GM18499 (cell line): ENCODE measurements at regions not wholly inside any gene's neighbourhood (a gene's known extent, or its start where the extent isn't known, plus 50 kb on each side); places are given as distances from the start of the nearest gene placed in this dataset.
A peak's percentile ranks its signal among the peaks of the same experiment; 100 is the strongest.

Source experiments
- ATAC-seq: cut with Tn5 transposase; IDR thresholded peaks from one replicate; pipeline ENCODE4 v1.9.1; 2021; ENCODE audit warnings: moderate number of reproducible peaks; ENCODE audit not compliant: insufficient read depth, unreplicated experiment

DNA sequence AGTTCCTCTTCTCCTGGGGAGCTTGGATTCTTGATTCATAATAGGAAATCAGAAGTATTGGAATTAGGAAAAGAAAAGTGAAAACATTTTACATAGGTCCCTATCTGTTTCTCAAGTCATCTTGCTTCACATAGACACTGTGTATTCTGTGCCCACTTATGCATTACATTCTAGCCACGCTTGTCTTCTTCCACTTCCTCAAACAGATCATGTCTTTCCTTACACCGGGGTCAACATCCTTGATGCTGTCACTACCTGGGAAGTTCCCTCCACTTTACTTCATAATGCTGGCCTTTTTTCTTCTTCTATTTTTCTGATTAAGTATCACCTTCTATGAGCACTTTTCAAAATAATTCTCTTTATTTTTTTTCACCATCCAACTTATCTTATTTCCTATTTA lies 606.4 kb upstream of the CDH8 start:
- no peak for ATAC-seq

DNA sequence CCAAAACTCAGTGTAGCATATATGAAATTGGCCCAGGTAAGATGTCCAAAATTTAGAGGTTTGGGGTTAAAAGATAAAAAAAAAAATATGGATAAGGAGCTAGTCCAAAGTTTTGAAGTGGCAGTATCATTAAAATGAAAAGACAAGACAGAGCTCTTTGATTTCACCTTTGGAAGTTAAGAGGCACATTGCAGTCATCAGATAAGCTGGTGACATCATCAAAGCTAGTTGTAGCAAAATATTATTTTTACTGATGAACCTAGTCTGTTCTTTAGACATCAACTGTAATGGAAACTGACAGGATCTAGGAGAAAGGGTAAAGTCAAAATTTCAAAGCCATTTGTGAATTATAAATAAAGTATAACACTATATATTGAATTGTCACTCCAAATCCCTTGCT lies 603.7 kb upstream of the CDH8 start:
- ATAC-seq, result no peak

GRCh38 chr16:62638964-62639870 lies 603.0 kb upstream of the CDH8 start:
- peak; percentile 87 for ATAC-seq

GRCh38 chr16:62638324-62638911 lies 602.2 kb upstream of the CDH8 start:
- peak; percentile 4 for ATAC-seq

GRCh38 chr16:62625326-62625725 lies 589.1 kb upstream of the CDH8 start:
- ATAC-seq, result no peak

- no peak for ATAC-seq
These were observed 584.0 kb upstream of the CDH8 start for GRCh38 chr16:62620275-62620674.

- ATAC-seq, result no peak
These were observed 579.3 kb upstream of the CDH8 start for GRCh38 chr16:62615526-62615925.

GRCh38 chr16:62610291-62610690 lies 574.1 kb upstream of the CDH8 start:
- no peak for ATAC-seq

- ATAC-seq, result no peak
These were observed 566.6 kb upstream of the CDH8 start for GRCh38 chr16:62602790-62603189.

GRCh38 chr16:62597875-62598274 lies 561.6 kb upstream of the CDH8 start:
- ATAC-seq, result no peak

GRCh38 chr16:62596584-62596983 lies 560.3 kb upstream of the CDH8 start:
- no peak for ATAC-seq

DNA sequence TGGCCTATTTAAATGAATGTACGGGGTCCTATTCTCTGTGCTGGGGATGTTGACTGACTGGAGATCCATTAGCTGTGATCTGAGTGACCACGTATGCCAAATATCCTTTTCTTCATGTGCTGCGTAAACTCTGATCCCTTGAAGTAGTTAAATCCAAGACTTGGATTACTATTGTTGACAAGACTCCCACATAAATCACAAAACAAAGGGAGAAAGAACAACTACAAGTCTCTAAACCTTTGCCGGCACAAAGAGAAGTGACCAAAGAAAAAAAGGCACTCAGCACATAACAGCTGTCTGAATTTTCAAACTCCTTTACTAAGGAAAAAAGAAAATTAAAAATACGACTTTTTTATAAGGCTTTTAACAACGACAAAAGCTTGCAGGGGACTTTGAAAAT lies 559.9 kb upstream of the CDH8 start:
- ATAC-seq, result no peak

- ATAC-seq, result no peak
These were observed 550.1 kb upstream of the CDH8 start for GRCh38 chr16:62586128-62586862.

DNA sequence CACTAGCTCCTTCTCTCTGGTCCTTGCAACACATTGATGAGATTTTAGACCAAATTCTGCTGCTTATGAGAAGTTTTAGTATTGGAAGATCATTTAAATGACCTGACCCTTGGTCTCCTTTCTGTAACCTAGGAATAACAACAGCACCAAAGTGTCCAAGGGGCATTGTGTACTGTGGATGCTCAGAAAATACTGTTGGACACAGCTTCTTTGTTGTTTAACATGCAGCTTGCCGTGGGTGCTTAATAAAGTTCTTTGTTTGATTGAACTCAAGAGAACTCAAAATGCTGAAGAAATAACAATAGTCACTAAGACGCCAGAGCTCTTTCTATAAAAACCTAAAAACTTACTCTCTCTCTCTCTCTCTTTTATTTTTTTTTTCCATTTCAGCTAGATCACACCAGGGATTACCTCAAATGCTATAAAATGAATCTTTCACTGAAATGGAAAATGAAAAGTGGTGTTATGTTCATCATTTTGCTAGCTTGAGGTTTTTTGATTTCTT lies 548.9 kb upstream of the CDH8 start:
- ATAC-seq, result no peak

DNA sequence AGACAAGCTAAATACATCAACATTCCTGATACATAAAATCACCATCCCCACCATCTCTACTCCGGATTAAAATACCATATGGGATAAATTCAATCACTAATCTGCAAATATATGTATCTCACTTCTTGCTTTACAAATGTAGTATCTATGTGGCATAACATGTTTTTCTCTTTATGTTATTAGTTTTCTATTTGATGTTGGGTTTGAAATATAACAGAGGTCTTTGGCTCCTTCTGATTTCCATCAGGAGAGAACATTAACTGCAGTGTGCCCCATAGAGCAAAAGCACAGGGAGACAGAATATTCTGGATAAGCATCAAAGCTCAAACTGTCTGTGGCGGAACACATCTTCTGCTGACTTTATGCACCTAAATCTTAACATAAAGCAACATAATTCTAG lies 547.2 kb upstream of the CDH8 start:
- ATAC-seq, result no peak

DNA sequence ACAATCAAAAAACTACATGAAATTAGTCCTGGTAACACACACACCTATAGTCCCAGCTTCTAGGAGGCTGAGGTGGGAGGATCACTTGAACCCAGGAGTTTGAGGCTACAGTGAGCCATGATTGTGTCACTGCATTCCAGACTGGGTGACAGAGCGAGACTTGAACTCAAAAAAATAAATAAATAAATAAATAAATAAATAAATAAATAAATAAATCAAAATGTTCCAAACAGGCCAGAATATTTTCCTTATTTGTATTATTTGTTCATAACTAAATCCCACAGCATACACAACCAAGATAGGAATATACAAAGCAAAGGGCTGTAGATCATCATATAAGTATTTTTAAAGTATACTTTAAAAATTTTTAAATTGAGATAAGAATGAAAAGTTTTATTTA lies 537.2 kb upstream of the CDH8 start:
- ATAC-seq, result no peak

GRCh38 chr16:62568926-62569325 lies 532.7 kb upstream of the CDH8 start:
- no peak for ATAC-seq

DNA sequence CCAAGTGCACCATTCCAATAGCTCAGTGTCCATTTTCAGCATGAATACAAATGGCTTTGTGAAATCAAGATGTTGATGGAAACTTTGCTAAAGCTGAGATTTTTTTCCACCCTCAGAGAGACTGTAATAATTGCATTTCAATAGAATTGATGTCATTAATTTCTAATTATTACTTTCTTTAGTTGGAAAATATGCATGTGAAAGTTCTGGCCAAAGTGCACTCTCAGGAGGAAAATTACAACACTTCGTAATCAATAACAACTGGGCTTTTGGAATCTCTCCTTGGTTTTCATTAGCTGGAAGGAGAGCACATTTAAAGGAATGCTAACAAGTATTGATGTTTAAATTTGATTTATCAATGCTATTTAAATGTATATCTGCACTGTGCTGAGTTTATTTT lies 529.5 kb upstream of the CDH8 start:
- no peak for ATAC-seq

DNA sequence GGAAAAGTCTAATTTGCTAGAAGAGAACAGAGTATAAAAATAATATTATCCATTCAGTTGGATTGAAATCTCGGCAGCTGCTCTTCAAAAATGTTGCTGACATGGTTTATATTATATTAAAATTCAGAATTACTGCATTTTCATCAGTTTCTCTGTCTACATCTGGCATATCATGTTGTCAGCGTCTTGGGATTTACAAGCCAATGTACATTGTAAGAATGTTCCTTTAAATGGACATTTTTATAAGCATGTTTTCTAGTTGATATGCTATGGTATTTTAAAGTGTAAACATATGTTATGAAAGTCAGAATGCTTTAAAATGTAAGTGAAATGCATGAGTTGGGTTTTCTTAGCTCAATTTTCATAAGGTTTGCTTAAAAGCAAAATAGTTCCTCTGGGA lies 528.1 kb upstream of the CDH8 start:
- no peak for ATAC-seq

GRCh38 chr16:62562121-62562520 lies 525.9 kb upstream of the CDH8 start:
- ATAC-seq, result no peak

GRCh38 chr16:62549875-62550274 lies 513.6 kb upstream of the CDH8 start:
- ATAC-seq, result no peak
